ENCODE measurements at regions not wholly inside any gene's neighbourhood (a gene's known extent, or its start where the extent isn't known, plus 50 kb on each side); places are given as distances from the start of the nearest gene placed in this dataset.

DNA sequence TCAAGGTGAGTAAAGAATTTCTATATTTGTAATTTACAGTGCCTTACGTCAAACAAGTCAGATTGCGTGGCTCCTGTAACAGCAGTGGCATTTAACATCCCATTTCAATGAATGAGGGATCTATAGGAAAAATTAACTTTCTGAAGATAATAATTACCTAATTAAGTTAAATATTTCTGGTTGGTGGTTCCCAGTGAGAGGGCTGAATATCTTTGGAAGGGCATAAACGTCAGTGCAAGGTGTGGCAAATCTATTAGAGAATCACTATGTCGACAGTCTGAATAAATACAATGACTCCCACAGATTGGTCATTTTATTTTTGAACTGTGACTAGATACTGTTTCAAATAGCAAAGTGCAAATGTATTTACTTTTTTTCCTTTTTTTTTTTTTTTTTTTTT, 80.0 kb downstream of the S1PR1 start:
- DNase-seq (ENCODE audit: low read depth in 4 of 4, low spot score in 3 of 4) = peak in 1 of 4 donors; percentile 30

- no peak for DNase-seq (ENCODE audit: low read depth in 4 of 4, low spot score in 3 of 4)
These were observed 80.8 kb downstream of the S1PR1 start for GRCh38 chr1:101317590-101317989.

GRCh38 chr1:101323535-101323934, 86.7 kb downstream of the S1PR1 start:
- no peak for DNase-seq (ENCODE audit: low read depth in 4 of 4, low spot score in 3 of 4)

GRCh38 chr1:101325144-101325543, 88.3 kb downstream of the S1PR1 start:
- DNase-seq (ENCODE audit: low read depth in 4 of 4, low spot score in 3 of 4) = no peak

DNA sequence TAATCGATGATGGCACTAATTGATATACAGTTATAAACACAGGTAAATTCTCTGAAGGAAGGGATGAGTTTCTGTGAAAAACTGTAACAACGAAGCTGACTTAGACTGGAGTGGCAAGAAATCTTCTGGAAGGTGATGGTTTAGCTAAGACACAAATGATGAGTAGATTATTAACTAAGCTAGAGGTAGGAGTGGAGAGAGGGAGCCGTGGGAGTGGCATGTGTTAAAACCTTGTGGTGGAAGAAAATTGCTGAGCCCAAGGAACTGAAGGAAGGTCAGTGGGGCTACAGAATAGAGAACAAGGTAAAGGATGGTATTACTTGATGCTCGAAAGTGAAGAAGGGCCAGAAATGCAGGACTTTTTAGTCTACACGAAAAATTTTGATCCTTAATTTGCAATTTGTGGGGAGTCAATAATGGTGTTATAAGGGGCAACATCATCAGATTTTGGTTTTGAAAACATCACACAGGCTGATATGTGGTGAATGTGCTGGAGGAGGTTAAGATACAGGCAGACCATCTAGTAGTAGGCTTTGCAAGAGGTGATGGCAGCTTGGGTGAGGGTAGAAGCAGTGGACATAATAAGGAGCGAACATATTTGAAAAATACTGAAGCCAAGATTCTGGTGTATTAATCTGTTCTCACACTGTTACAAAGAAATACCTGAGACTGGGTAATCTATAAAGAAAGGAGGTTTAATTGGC, 93.8 kb downstream of the S1PR1 start:
- DNase-seq (ENCODE audit: low read depth in 4 of 4, low spot score in 3 of 4) = no peak

GRCh38 chr1:101331794-101332193, 95.0 kb downstream of the S1PR1 start:
- DNase-seq (ENCODE audit: low read depth in 4 of 4, low spot score in 3 of 4) = no peak

GRCh38 chr1:101332633-101333032, 95.8 kb downstream of the S1PR1 start:
- DNase-seq (ENCODE audit: low read depth in 4 of 4, low spot score in 3 of 4) = no peak

GRCh38 chr1:101333186-101333585, 96.4 kb downstream of the S1PR1 start:
- DNase-seq (ENCODE audit: low read depth in 4 of 4, low spot score in 3 of 4) = no peak

DNA sequence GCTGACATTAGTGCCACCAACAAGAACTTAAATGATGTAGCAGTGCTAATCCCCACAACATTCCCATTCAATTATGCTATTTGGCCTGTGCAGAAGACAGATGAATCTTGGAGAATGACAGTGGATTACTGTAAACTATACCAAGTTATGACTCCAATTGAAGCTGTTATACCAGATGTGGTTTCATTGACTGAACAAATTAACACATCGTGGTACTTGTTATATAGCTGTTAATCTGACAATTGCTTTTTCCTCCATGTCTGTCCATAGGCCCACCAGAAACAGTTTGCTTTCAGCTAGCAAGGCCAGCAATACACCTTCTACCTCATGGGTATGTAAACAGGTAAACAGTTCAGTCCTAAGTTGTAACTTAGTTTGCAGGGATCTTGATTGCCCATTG, 101.1 kb downstream of the S1PR1 start:
- no peak for DNase-seq (ENCODE audit: low read depth in 4 of 4, low spot score in 3 of 4)

GRCh38 chr1:101338714-101339430, 102.1 kb downstream of the S1PR1 start:
- DNase-seq (ENCODE audit: low read depth in 4 of 4, low spot score in 3 of 4) = no peak

DNA sequence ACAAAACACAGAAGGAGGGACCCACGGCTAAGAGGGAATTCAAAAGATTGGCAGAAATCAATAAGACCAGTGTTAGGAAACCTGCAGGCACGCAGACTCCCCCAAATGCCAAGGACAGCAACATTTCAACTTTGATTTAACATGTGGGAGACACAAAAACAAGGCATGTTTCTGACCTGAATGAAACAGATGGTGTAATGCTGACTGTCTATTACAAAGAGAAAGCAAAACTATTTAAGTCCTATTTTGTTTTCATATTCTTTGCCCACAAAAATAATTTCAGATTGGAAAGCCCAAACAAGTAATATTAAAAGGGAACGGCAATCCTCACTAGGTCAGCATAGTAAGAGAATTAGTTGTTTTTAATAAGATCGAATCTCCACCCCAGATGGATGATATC, 107.9 kb downstream of the S1PR1 start:
- DNase-seq (ENCODE audit: low read depth in 4 of 4, low spot score in 3 of 4) = no peak

DNA sequence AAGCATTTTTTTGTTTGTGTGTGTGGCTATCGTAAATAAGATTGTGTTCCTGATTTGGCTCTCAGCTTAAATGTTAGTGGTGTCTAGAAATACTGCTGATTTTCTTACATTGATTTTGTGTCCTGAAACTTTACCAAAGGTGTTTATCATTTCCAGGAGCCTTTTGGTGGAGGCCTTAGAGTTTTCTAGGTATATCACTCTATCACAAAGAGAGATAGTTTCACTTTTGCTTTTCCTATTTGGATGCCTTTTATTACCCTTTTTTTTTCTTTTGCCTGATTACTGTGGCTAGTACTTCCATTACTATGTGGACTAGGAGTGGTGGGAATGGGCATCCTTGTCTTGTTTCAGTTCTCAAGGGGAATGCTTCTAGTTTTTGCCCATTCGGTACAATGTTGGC, 109.6 kb downstream of the S1PR1 start:
- no peak for DNase-seq (ENCODE audit: low read depth in 4 of 4, low spot score in 3 of 4)

DNA sequence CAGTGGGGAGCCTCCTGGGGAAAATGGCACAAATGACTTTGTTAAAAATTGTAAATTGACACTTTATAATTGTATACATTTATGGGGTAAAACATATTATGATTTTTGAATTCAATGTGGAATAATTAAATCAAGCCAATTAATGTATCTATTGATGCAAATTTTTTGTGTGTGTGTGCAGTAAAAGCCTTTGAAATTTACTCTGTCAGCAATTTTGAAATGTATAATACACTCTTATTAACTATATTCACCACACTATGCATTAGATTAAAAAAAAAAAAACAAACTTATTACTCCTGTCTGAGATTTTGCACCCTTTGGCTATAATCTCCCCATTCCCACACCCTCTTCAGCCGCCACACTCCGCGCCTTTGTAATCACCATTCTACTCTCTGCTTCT, 119.2 kb downstream of the S1PR1 start:
- no peak for DNase-seq (ENCODE audit: low read depth in 4 of 4, low spot score in 3 of 4)

DNA sequence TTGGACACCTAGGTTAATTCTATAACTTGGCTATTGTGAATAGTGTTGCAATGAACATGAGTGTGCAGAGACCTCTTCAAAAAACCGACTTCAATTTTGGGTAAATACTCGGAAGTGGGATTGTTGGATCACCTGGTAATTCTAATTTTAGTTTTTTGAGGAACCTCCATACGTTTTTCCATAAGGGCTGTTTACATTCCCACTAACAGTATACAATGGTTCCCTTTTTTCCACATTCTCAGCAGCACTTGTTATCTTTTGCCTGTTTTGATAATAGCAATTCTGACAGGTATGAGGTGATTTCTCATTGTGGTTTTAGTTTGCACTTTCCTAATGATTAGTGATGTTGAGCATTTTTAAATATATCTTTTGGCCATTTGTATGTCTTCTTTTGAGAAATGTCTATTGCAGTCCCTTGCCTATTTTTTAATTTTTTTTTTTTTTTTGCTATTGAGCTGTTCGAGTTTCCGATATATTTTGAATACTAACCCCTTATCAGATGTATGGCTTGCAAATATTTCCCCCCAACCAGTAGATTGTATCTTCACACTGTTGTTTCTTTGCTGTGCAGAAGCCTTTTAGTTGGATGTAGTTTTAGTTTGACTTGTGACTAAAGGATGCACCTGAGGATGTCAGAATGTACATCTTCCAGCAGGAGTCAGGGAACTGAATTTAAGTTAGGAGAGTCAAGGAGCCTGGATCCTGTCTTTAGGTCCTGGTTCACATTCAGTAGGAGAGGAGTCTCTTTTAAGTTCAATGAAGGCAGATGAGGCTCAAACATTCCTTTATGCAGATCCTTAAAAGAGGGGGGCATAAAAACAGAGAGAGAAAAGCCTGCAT, 120.0 kb downstream of the S1PR1 start:
- DNase-seq (ENCODE audit: low read depth in 4 of 4, low spot score in 3 of 4) = no peak

DNA sequence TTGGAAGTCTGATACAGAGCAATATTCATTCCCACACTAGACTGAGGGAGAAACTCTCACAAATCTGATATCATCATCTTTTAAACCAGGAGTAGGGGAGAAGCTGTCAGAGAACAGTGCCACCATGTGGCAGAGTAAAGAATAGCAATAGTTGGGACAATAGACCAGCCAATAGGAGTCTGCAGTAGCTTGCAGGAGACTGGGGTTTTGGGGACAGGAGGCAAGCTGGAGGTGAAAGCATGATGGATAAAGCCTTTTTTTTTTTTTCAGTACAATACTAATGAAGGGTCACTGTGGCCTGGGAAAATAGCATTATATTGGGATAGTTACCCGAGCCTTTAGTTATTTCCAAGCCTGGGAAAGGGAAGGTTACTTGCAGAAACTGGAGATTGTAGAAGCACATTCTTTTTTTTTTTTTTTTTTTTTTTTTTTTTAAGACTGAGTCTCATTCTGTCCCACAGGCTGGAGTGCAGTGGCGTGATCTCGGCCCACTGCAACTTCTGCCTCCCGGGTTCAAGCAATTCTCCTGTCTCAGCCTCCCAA, 120.7 kb downstream of the S1PR1 start:
- peak; percentile 60 to 78 (median 70) for DNase-seq (ENCODE audit: low read depth in 4 of 4, low spot score in 3 of 4)

- no peak for DNase-seq (ENCODE audit: low read depth in 4 of 4, low spot score in 3 of 4)
These were observed 123.7 kb downstream of the S1PR1 start for GRCh38 chr1:101360506-101360905.

DNA sequence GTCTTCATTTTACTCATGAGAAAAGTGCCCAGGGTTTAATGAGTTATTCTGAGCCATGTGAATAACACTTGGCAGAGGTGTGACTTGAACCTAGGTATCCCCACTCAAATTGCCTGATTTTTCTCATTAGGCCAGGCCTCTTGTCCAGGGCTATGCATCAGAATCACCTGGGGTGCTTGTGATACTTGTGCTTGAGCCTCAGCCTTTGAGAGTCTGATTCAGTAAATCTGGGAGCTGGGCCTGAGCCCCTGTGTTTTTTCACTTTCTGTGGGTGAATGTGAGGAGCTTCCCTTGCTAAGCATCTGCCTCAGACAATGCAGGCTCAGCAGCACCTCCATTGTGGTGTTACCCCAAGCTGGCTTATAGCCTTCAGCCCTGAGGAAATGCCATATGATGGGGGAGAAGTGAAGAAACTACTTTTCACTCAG, 127.1 kb downstream of the S1PR1 start:
- DNase-seq (ENCODE audit: low read depth in 4 of 4, low spot score in 3 of 4) = no peak

GRCh38 chr1:101364370-101365120, 127.7 kb downstream of the S1PR1 start:
- DNase-seq (ENCODE audit: low read depth in 4 of 4, low spot score in 3 of 4) = no peak

DNA sequence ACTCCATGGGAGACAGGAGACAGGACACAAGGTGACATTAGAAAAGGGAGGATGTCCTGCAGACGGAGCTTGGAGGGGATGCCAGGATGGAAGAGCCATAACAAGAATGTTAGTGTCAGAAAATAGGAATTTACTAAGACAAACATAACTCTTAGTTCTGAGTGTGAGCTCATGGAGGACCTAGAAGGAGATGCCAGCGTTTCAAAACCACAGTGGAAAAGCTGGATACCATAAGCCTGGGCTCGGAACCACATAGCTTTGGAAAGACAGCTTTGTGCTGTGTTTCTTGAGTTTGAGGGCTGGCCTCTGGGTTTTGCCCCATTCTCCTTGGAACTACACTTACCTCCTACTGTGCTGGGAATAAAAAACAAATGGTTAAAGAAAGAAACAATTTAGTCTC, 128.4 kb downstream of the S1PR1 start:
- no peak for DNase-seq (ENCODE audit: low read depth in 4 of 4, low spot score in 3 of 4)

GRCh38 chr1:101365878-101366277, 129.1 kb downstream of the S1PR1 start:
- DNase-seq (ENCODE audit: low read depth in 4 of 4, low spot score in 3 of 4) = no peak

Data from right renal pelvis (tissue), 4 donors.